ENCODE measurements at regions not wholly inside any gene's neighbourhood (a gene's known extent, or its start where the extent isn't known, plus 50 kb on each side); places are given as distances from the start of the nearest gene placed in this dataset.

- H3K36me3 ChIP-seq (replicated peaks in 1 of 2; ENCODE audit: insufficient read depth in 1 of 2, low read depth in 2 of 2), result no peaks in the 10 kb centered on the region
- DNase-seq (no peak), ATAC-seq (no peak)
- no peak overlapping the region for H3K27ac ChIP-seq
- no peaks in the 10 kb centered on the region for H3K27me3 ChIP-seq
- no peak overlapping the region for H3K4me3 ChIP-seq
- intact Hi-C loops (cut with DNase I), result no loop called here
- TF ChIP-seq CTCF (IDR thresholded peaks at IDR 0.05), result no peak
- no peak for TF ChIP-seq POLR2A (IDR thresholded peaks at IDR 0.05)
- H3K4me1 ChIP-seq, result no peaks in the 10 kb centered on the region
- 70 to 76% methylated on average over 4 of the region's 4 CpGs for WGBS, 2 donors
- H3K9me3 ChIP-seq, result no peaks in the 10 kb centered on the region
These were observed 175.1 kb upstream of the RADX start for GRCh38 chrX:106436691-106437090.

DNA sequence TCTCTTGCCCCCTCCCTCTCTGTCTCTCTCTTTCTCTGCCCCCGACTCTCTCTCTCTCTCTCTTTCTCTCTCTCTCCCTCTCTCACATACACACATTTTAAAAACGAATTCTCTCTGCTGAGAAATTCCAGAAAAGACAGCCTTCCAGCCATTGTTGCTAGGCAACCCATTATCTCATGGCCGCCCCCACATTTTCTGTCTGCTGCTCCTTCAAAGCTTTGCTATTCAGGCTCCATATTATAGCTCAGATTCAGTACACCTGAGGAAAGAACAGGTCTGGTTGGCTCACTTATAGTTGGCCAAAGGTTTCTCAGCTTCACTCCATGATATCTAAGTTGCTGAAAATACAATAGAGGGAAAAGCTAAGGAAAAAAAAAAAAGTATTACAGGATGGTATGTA, 174.4 kb upstream of the RADX start:
- H3K9me3 ChIP-seq, result no peaks in the 10 kb centered on the region
- H3K36me3 ChIP-seq (replicated peaks in 1 of 2; ENCODE audit: insufficient read depth in 1 of 2, low read depth in 2 of 2), result no peaks in the 10 kb centered on the region
- DNase-seq (no peak), ATAC-seq (no peak)
- no peaks in the 10 kb centered on the region for H3K4me1 ChIP-seq
- no peak overlapping the region for H3K27ac ChIP-seq
- no peaks in the 10 kb centered on the region for H3K27me3 ChIP-seq
- H3K4me3 ChIP-seq, result no peak overlapping the region
- WGBS, 2 donors, result 28 to 34% methylated on average over 3 of the region's 3 CpGs
- TF ChIP-seq CTCF (IDR thresholded peaks at IDR 0.05) (no peak), POLR2A (IDR thresholded peaks at IDR 0.05) (no peak)
- intact Hi-C loops (cut with DNase I), result no loop called here

- H3K4me1 ChIP-seq, result no peaks in the 10 kb centered on the region
- WGBS, 2 donors, result 48 to 66% methylated on average over 2 of the region's 2 CpGs
- no peaks in the 10 kb centered on the region for H3K9me3 ChIP-seq
- TF ChIP-seq POLR2A (IDR thresholded peaks at IDR 0.05) (no peak), CTCF (IDR thresholded peaks at IDR 0.05) (no peak)
- no peaks in the 10 kb centered on the region for H3K36me3 ChIP-seq (replicated peaks in 1 of 2; ENCODE audit: insufficient read depth in 1 of 2, low read depth in 2 of 2)
- no peak overlapping the region for H3K4me3 ChIP-seq
- ATAC-seq (no peak), DNase-seq (no peak)
- H3K27ac ChIP-seq, result no peak overlapping the region
- intact Hi-C loops (cut with DNase I), result no loop called here
- no peaks in the 10 kb centered on the region for H3K27me3 ChIP-seq
These were observed 161.4 kb upstream of the RADX start for GRCh38 chrX:106450405-106450804.

- no peaks in the 10 kb centered on the region for H3K9me3 ChIP-seq
- H3K36me3 ChIP-seq (replicated peaks in 1 of 2; ENCODE audit: insufficient read depth in 1 of 2, low read depth in 2 of 2), result no peaks in the 10 kb centered on the region
- TF ChIP-seq CTCF (IDR thresholded peaks at IDR 0.05) (no peak), POLR2A (IDR thresholded peaks at IDR 0.05) (no peak)
- DNase-seq (no peak), ATAC-seq (no peak)
- H3K4me1 ChIP-seq, result no peaks in the 10 kb centered on the region
- no peaks in the 10 kb centered on the region for H3K27me3 ChIP-seq
- H3K27ac ChIP-seq, result no peak overlapping the region
- 82 to 96% methylated on average over 2 of the region's 2 CpGs for WGBS, 2 donors
- H3K4me3 ChIP-seq, result no peak overlapping the region
- intact Hi-C loops (cut with DNase I), result no loop called here
These were observed 159.8 kb upstream of the RADX start for GRCh38 chrX:106451933-106452332.

- no peak overlapping the region for H3K4me3 ChIP-seq
- no peaks in the 10 kb centered on the region for H3K27me3 ChIP-seq
- 100% methylated on average over 1 of the region's 1 CpG for WGBS, 2 donors
- H3K36me3 ChIP-seq (replicated peaks in 1 of 2; ENCODE audit: insufficient read depth in 1 of 2, low read depth in 2 of 2), result no peaks in the 10 kb centered on the region
- no peak overlapping the region for H3K27ac ChIP-seq
- ATAC-seq (no peak), DNase-seq (no peak)
- intact Hi-C loops (cut with DNase I), result no loop called here
- no peaks in the 10 kb centered on the region for H3K4me1 ChIP-seq
- TF ChIP-seq POLR2A (IDR thresholded peaks at IDR 0.05), result no peak
- no peak for TF ChIP-seq CTCF (IDR thresholded peaks at IDR 0.05)
- H3K9me3 ChIP-seq, result no peaks in the 10 kb centered on the region
These were observed 156.8 kb upstream of the RADX start for GRCh38 chrX:106454991-106455390.

Measured in body of pancreas (tissue), 4 donors.